HG03439 (cell line): ENCODE measurements at regions not wholly inside any gene's neighbourhood (a gene's known extent, or its start where the extent isn't known, plus 50 kb on each side); places are given as distances from the start of the nearest gene placed in this dataset.

Experiments
- ATAC-seq: cut with Tn5 transposase; IDR thresholded peaks from one replicate; pipeline ENCODE4 v1.9.1; 2021; ENCODE audit warnings: mild to moderate bottlenecking, moderate library complexity; ENCODE audit not compliant: unreplicated experiment

DNA sequence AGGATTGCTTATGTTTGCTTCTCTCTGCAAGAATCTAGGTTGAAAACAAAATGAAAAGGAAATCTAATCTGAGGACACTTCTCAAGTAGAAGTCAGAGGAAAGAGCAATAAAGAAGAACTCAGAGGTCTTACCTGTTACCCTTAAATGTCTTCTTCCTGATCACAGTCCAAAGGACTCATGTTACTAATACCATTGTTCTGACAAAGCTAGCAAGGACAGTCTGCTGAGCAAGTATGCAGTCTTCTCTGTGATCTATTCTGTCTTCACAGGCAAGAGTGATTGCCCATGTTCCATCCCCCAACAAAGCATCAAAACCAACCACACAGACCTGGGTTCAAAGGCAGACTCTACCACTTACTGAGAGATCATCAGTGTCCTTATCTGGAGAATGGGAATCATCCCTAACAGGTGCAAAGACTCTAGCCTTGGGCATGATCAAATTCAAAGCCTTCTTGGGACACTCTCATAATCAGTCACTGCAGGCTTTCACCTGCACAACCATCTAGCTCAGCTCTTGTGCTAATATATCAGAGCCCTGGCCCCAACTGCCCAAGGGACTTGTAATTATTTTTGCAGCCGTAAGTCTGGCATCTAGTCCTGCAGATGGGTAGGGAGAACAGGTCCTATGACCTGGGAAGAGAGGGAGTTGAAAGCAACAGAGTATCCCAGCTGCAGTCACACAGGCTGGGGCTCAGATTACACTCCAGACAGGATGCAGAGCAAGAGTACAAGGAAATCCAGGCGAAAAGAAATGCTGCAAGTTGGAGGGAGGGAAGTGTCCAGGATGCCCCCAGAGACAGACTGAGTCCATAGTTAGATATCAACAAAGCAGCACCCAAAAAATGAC, 97.9 kb upstream of the NUDT4 start:
- ATAC-seq, result no peak

DNA sequence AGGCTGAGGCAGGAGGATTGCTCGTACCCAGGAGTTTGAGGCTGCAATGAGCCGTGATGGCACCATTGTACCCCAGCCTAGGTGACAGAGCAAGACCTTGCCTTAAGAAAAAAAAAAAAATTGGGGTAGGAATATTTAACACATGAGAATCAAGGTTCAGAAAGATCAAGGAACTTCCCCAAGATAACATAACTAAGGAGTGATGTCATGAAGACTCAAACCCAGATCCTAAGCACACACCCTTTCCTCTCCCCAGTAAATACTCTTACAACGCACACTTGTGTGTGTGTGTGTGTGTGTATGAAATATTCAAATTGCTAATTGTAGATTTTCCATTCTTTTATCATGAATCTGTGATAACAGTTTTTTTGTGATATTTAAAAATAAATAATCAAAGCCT, 90.6 kb upstream of the NUDT4 start:
- no peak for ATAC-seq

DNA sequence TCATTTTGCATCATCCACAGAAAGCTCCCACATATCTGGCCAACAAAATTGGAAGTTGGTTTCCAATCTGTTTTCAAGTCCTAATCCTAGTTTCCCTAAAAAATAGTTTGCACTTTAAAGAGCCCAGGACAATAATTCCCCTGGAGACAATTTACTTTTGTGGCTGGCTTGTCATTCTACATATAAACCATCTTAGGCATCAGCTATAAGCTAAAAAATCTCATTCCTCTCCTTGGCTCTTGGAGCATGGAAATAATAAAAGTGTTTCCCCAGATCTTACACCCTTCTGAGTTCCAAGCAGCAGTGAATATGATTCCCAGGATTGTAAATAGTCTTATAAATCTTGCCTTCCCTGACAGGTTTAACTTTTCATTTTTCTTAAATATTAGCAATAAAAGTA, 89.1 kb upstream of the NUDT4 start:
- ATAC-seq, result no peak

DNA sequence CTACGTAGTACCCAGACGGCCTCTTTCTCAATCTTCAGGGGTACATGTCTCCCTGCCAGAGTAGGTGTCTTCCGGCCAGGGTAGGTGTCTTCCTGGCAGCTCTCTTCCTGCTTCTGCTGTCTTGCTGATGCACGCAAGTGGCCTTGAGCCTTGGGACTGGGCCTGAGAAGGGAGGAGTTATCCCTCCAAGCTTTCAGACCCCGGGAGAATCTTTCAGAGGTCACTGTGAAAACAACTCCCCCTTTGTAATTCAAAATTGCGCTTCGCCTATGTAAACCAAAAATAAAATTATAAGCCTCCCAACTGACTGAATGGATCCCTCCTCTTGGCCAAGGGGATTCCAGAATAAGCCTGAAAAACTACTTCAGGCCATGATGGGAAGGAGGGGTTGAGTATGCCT, 87.3 kb upstream of the NUDT4 start:
- no peak for ATAC-seq

DNA sequence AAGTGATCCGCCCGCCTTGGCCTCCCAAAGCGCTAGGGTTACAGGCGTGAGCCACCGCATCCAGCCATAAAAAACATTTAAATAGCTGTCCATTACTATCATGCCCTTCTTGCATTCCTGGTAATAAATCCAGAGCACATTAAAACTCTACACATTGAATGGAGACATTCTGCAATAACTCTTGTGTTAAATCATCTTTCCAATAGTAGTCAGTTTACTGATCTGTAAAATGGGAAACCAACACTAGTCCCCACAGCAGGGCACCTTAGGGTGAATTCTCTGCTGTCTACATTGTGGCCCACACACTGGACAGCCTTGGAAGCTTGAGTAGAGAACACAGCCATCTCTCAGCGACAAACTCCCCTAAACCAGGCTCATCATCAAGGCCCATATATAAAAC, 85.5 kb upstream of the NUDT4 start:
- no peak for ATAC-seq

DNA sequence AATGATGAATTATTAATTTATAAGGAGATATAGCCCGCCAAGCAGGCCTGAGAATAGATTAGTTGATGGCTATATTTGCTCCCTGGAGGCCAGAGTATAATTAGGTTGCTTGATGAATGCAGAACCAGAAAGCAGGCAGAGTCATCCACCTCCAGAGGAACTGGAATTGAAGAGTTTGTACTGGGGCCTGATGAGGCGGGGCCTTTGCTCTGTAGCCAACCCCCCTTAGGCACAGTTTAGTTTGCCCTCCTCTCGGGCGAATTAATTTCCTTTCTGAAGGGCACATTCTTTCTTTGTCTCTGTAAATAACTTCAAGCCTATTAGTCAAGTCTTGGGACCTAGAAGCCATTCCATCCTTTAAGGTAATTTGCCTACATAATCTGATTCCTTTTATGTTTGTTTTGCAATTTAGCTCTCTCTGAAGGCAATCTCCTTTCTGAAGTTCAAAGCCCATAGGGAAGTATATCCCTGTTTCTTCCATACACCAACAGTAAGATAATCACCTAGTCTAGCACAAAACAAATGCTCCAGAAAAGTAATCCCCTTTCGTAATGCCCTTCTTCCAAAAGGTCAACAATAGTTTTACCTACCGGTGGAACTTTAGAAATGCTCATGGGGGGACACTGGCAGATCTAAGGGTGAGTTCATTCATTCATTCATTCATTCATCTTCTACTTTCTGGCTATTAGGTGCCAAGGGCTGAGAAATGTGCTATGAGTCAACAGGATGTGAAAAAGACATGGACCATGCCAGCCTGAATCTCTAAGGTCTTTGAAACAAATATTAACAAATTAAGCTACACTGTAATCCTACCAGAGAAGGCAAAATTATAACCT, 84.8 kb upstream of the NUDT4 start:
- no peak for ATAC-seq

DNA sequence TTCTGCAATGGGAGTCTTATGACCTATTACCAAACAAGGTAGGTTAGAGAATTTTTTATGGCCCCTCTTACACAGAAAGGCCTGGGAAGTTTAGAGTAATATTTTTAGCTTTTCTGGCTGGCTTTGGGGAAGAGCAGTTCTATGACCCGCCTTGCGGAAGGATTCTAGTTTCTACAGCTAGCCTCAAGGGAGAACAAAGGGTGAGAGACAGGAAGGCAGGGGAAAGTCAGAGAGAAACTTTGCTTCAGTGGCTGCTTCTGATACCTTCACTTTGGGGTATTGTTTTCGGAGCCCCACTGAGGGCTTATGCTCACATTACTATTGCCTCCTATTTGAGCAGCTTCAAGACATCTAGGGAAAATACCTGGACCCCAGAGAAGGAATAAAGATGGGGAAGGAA, 80.7 kb upstream of the NUDT4 start:
- ATAC-seq, result no peak

DNA sequence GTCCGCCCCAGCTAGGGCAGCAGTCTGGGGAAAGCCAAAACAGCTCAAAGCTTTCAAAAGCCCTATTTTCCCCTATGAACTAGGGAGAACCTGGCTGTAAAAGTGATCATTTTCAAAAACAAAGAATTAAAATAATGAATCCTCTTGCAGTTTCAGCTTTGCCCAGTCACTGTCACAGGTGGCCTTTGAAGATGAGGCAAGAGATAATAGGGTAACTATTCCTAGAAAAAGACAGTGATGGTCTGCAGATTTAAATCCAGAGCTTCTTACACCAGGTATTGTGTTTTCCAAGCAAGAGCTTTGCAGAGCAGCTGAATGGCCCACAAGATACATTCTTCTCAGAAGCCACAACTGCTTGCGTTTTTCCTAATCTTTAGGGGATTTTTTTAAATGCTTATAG, 80.2 kb upstream of the NUDT4 start:
- ATAC-seq, result no peak

DNA sequence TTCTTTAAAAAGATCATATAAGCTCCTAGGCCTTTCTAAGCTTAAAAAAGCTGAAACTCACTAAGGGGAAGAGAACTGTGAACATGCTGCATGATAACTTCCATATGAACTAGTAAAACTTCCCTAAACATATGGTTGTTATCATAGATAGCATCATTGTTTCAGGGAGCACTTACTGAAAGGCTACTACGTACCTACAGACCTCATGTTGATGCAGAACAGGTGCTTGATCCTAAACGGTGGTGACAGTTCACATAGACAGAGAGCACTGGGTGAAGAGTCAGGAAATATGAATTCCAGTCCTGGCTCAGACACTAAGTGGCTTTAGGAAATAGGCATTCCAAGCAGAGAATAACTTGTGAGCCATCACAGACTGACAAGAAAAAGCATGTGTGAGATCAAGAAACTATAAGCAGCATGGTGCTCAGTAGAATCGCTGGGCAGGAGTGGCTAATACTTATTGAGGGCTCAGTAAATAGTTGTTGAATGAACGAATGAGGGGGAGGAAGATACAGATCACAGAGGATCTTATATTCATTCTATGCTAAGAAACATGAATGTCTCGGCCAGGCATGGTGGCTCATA, 78.4 kb upstream of the NUDT4 start:
- no peak for ATAC-seq

DNA sequence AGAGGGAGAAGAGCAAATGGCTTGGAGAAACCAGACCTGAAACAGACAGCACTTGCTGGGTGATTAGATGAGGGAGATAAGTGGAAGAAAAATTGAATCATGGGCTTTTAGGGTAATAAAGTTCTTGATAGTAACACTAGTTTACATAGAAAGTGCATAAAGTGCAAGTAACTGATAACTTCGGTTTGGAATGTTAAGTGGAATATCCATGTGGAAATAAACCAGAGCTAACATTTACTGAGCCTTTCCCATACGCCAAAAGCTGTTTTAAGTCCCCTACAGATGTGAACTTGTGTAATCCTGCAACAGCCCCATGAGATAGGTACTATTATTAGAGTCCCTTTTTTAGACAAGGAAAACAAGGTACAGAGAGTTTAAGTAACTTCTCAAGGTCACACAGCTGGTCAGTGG, 77.1 kb upstream of the NUDT4 start:
- no peak for ATAC-seq

DNA sequence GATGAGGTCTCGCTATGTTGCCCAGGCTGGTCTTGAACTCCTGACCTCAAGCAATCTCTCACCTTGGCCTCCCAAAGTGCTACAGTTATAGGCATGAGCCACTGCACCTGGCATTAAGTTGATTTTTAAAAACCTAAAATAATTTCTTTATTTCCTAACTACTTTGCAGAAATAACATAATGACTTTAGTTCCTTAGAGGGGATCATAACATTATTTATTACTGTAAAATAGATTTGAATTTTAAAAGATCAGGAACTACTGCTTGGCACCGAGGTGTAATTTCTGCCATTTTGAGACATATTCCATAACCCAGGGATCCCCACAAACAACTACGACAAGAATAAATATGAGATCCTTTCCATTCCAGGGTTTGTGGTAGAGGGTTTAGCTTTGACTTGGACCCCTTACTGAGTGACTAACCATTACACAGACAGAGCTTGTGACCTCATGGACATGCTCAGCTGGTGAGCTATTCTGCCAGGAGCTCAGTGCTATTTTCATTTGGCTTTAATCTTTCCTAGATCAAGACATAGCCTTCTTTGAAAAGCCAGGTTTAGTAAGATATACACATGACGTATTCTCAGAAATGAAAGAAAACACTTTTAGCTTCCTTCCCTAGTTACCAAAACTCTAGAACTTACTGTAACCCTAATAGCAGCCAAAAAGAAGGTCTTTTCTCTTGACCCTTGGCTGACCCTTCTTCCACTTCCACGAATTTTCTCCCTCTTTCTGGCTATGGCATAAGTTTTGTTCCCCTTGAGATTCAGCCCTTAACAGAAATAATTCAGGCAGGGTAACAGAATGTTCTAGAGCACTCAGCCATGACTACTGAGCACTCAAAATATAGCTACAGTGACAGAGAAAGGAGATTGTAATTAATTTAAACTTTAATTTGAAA, 75.1 kb upstream of the NUDT4 start:
- ATAC-seq, result no peak

DNA sequence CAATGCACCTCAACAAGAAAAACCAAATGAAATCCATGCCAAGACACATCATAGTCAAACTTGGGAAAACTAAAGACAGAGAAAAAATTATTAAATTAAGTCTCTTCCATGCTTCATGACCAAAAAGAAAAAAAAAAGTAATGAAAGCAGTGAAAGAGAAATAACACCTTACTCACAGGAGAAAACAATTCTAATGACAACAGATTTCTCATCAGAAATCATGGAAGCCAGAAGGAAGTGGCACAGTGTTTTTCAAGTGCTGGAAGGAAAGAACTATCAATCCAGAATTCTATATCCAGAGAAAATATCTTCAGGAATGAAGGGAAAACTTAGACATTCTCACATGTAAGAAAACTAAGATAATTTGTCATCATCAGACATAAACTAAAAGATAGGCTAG, 71.1 kb upstream of the NUDT4 start:
- ATAC-seq, result no peak

DNA sequence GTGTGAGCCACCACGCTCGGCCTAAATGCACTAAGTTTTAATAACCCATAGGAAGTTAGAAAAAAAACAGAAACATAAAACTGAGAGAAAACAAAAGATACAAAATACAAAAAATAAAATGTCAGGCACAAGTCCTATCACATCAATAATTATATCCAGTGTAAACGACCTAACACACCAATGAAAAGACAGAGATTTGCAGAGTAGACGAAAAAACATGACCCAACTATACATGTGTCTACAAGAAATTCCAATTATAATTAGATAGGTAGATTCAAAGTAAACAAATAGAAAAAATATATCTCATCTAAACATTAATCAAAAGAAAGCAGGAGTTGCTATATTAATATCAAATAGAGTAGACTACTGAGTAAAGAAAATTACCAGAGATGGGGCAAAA, 69.4 kb upstream of the NUDT4 start:
- ATAC-seq, result no peak

DNA sequence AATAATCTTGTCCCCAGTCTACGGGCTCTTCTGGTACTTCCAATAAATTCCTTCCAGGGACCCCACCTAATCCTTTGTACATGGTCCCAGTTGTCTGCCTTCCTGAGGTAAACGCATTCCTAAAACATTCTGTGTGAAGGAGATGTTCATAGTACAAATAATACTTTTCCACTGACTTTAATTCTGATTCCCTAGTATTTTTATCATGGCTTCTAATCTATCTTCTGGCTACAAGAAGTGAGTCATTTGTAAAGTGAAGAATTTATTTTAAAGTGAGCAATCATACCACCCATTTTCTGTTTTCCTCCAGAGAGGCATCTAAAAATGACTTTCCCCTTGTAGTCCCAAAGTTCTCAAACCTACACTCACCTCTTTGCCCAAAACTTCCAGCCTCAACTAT, 65.9 kb upstream of the NUDT4 start:
- no peak for ATAC-seq

DNA sequence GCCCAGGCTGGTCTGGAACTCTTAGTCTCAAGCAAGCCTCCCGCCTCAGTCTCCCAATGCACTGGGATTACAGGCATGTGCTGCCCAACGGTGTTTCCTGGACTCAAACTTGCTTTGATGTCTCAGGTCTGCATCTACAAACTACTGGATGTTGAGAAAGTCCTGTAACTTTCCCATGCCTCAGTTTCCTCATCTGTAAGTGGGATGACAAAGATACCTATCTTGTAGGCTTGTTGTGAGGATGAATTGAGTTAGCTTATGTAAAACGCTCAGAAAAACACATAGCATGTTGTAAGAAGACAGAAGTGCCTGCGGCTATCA, 63.6 kb upstream of the NUDT4 start:
- ATAC-seq, result no peak

DNA sequence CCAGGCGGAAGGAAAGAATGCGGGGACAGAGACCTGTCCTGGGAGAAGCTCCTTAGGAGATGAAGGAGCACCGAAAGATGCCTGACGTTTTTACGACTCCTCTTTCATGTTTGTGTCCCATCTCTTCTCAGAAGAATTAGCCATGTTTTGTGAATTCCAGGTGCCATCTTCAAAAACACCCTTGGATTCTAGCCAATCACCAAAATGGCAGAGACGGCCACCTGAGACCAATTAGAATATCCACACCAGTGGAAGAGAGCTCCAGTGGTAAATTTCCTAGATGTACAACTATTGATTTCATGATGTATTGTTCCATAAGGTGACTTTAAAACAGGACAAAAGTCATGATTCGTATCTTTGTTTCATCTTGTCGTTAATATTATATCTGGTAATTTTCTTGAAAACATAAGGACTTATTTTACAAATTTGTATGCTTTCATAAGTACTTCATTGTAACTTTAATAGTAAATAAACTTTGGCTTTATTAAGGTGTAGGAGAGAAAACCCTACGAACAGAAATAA, 62.3 kb upstream of the NUDT4 start:
- ATAC-seq, result no peak

DNA sequence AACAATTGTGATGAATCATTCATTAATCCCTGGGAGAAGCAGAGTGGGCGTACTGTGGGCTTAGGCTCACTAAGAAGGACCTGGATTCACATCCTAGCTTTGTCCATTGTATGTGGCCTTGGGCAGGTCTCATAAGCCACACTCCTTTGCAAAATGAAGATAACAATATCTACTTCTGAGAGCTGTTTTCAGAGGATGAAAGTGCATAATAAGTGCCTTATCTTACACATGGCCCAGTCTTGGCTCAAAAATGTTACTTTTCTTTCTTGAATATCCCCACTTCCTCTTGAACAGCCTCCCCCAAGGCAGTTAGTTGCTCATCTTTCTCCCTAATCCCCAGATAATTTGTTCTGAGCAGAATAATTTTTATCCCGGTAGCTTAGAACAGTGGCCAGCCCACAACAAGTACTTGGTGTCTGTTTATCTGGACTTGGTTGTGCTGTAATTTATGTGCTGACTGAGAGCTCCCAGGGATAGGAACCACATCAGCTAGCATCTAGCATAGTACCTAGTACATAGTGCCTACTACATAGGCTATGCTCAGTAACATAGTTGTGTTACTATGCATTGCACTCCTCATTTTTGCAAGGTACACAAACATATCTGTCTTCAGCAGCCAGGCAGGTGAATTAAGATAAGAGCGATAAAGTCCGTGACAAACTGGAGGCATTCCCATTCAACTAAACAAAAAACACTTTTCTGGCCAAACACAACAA, 61.7 kb upstream of the NUDT4 start:
- no peak for ATAC-seq

DNA sequence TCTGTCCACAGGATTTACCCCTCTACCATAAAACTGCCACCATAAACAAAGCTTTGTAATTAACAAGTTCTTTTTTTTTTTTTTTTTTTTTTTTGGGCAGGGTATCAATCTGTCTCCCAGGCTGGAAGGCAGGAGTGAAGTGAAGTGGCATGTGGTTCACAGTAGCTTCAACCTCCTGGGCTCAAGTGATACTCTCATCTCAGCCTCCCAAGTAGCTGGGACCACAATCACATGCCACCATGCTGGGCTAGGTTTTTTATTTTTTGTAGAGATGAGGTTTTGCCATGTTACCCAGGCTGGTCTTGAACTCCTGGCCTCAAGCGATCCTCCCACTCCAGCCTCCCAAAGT, 61.1 kb upstream of the NUDT4 start:
- ATAC-seq, result no peak

DNA sequence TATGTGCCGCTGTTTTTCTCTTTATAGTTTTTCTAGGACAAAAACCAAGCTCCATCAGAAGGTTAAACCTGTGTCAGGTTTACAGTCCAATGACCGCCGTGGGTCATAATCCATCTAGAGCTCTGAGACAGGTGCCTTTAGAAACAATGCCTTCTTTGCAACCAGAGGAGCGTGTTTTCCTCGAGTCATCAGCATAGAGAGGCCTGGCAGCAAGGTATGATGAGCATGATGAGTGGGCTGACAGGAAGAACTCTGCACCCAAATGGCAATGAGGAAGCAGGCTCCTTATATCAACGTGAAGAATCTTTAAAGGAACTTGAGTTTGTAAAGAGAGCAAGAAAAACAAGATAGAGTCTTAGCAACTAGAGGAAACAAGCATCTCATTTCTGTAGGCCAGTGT, 60.5 kb upstream of the NUDT4 start:
- no peak for ATAC-seq
